AG04450 (cell line): ENCODE measurements at regions not wholly inside any gene's neighbourhood (a gene's known extent, or its start where the extent isn't known, plus 50 kb on each side); places are given as distances from the start of the nearest gene placed in this dataset.

Source experiments
- CTCF ChIA-PET: fragments of 300-600, 350-600 bp; formaldehyde crosslinking; extraction: SDS; loops from one replicate; lab custom pipeline; 2022; ENCODE audit warnings: antibody characterized with exemption, inconsistent platforms; lab: Charles Lee
- POLR2A ChIA-PET: fragments of 350-600 bp; formaldehyde crosslinking; extraction: SDS; loops from one replicate; lab custom pipeline; 2021; ENCODE audit warnings: antibody characterized with exemption, inconsistent platforms; lab: Yijun Ruan, JAX
- DNase-seq: peaks from one replicate; pipeline ENCODE4 v3.0.0-alpha.2; 2011; ENCODE audit warnings: low read depth, low spot score
- H3K27ac ChIP-seq: one replicate; pipeline ENCODE4 v1.5.1; 2012; ENCODE audit warnings: low read depth, low read length, control low read depth
- H3K27me3 ChIP-seq: one replicate; pipeline ENCODE4 v1.6.0; 2012; ENCODE audit warnings: low read length; ENCODE audit not compliant: control insufficient read depth, insufficient read depth
- H3K4me3 ChIP-seq: 2 replicates; pipeline ENCODE4 v1.5.1; 2011; ENCODE audit warnings: mild to moderate bottlenecking, low read depth, low read length, control low read depth
- H3K9me3 ChIP-seq: 2 replicates; pipeline ENCODE4 v1.5.1; 2012; ENCODE audit warnings: low read length; ENCODE audit not compliant: control insufficient read depth, insufficient read depth
- CTCF ChIP-seq: IDR thresholded peaks from 2 replicates; pipeline ENCODE4 v1.5.1; 2011; ENCODE audit warnings: low read depth, low read length, control low read depth, inconsistent platforms

GRCh38 chr3:67288466-67289106, 290.5 kb downstream of the KBTBD8 start:
- Histone ChIP-seq H3K27me3 (no peaks in the 10 kb centered on the region), H3K9me3 (no peaks in the 10 kb centered on the region), H3K4me3 (no peak overlapping the region), H3K27ac (no peak overlapping the region)
- no peak for TF ChIP-seq CTCF
- ChIA-PET CTCF (no interaction called here), POLR2A (no interaction called here)
- DNase-seq = no peak

- POLR2A ChIA-PET = no interaction called here
- H3K27me3 ChIP-seq = no peaks in the 10 kb centered on the region
- no peak overlapping the region for H3K27ac ChIP-seq
- H3K4me3 ChIP-seq = no peak overlapping the region
- DNase-seq = no peak
- no peaks in the 10 kb centered on the region for H3K9me3 ChIP-seq
- CTCF ChIA-PET = no interaction called here
- no peak for TF ChIP-seq CTCF
Observed at GRCh38 chr3:67289626-67290025, 291.5 kb downstream of the KBTBD8 start.

GRCh38 chr3:67290438-67290837, 292.3 kb downstream of the KBTBD8 start:
- ChIA-PET POLR2A (no interaction called here), CTCF (no interaction called here)
- Histone ChIP-seq H3K4me3 (no peak overlapping the region), H3K9me3 (no peaks in the 10 kb centered on the region), H3K27ac (no peak overlapping the region), H3K27me3 (no peaks in the 10 kb centered on the region)
- no peak for TF ChIP-seq CTCF
- no peak for DNase-seq

GRCh38 chr3:67291287-67292252, 293.5 kb downstream of the KBTBD8 start:
- CTCF ChIA-PET = interaction anchor here (0.9 kb wide), 1 partner anchor 181 kb away, joined by 3 read pairs; no protein-coding TSS in a partner anchor

More at GRCh38 chr3:67291287-67292252, 293.5 kb downstream of the KBTBD8 start:
- Histone ChIP-seq H3K9me3 (no peaks in the 10 kb centered on the region), H3K4me3 (no peak overlapping the region), H3K27ac (no peak overlapping the region), H3K27me3 (no peaks in the 10 kb centered on the region)
- TF ChIP-seq CTCF = no peak
- DNase-seq = no peak
- POLR2A ChIA-PET = no interaction called here
